SK-N-SH (cell line): ENCODE measurements at regions not wholly inside any gene's neighbourhood (a gene's known extent, or its start where the extent isn't known, plus 50 kb on each side); places are given as distances from the start of the nearest gene placed in this dataset.

Experiments used
- CTCF ChIA-PET: fragments of 300-600, 350-600 bp; formaldehyde crosslinking; extraction: SDS; loops from one replicate; lab custom pipeline; 2021; lab: Yijun Ruan, JAX
- POLR2A ChIA-PET: fragments of 350-600 bp; sonication (Branson Sonifier 250); formaldehyde crosslinking; extraction: SDS; loops from one replicate; lab custom pipeline; 2020; ENCODE audit warnings: antibody characterized with exemption, inconsistent platforms; lab: Yijun Ruan, JAX
- DNase-seq: peaks from one replicate; pipeline ENCODE4 v3.0.0; 2012
- H2AFZ ChIP-seq: fragments of 200-600 bp; sonication (generic); 2 replicates; pipeline ENCODE4 v1.8.1; 2016; ENCODE audit warnings: antibody characterized with exemption, mild to moderate bottlenecking, low read depth
- H3F3A ChIP-seq: fragments of 200-600 bp; sonication (generic); replicated peaks from 2 replicates; pipeline ENCODE3; 2016; ENCODE audit warnings: antibody characterized with exemption, mild to moderate bottlenecking; ENCODE audit not compliant: insufficient read depth
- H3K27ac ChIP-seq, 2 experiments: fragments of 200-500 bp in 1 of 2; fragments of 200-600 bp in 1 of 2; sonication (Bioruptor generic) in 1 of 2; sonication (generic), shearing (Covaris generic) in 1 of 2; 2 replicates each; pipeline versions ENCODE4 v1.5.1 to v1.6.1; 2014 to 2016; ENCODE audit warnings: low read depth in 2 of 2, inconsistent platforms in 1 of 2, low read length in 1 of 2, mild to moderate bottlenecking in 1 of 2, mixed read lengths in 1 of 2
- H3K27me3 ChIP-seq: fragments of 200-600 bp; sonication (generic), shearing (Covaris generic); 2 replicates; pipeline ENCODE4 v1.6.1; 2016; ENCODE audit warnings: mixed run types; ENCODE audit not compliant: insufficient read depth
- H3K36me3 ChIP-seq, 2 experiments: fragments of 200-500 bp in 1 of 2; fragments of 200-600 bp in 1 of 2; sonication (Bioruptor generic) in 1 of 2; sonication (generic) in 1 of 2; replicated peaks in 1 of 2; 2 replicates each; pipeline versions ENCODE3 to v1.5.1; 2014 to 2016; ENCODE audit warnings: low read length in 1 of 2, mild to moderate bottlenecking in 1 of 2; ENCODE audit not compliant: insufficient read depth in 2 of 2, control insufficient read depth in 1 of 2
- H3K4me1 ChIP-seq, 2 experiments: fragments of 200-500 bp in 1 of 2; fragments of 200-600 bp in 1 of 2; sonication (Bioruptor generic) in 1 of 2; sonication (generic), shearing (Covaris generic) in 1 of 2; 2 replicates each; pipeline versions ENCODE4 v1.5.1 to v1.6.1; 2014 to 2016; ENCODE audit warnings: low read depth in 1 of 2, low read length in 1 of 2, mixed run types in 1 of 2; ENCODE audit not compliant: insufficient read depth in 2 of 2, control insufficient read depth in 1 of 2
- H3K4me2 ChIP-seq: fragments of 200-600 bp; sonication (generic), shearing (Covaris generic); 2 replicates; pipeline ENCODE4 v1.6.1; 2017; ENCODE audit warnings: mixed run types
- H3K4me3 ChIP-seq, 2 experiments: fragments of 200-500 bp in 1 of 2; fragments of 200-600 bp in 1 of 2; sonication (Bioruptor generic) in 1 of 2; sonication (generic), shearing (Covaris generic) in 1 of 2; 2 replicates each; pipeline versions ENCODE4 v1.5.1 to v1.8.1; 2014 to 2016; ENCODE audit warnings: low read depth in 2 of 2, inconsistent platforms in 1 of 2, low read length in 1 of 2, mild to moderate bottlenecking in 1 of 2, mixed read lengths in 1 of 2, moderate library complexity in 1 of 2
- H3K79me2 ChIP-seq: fragments of 200-600 bp; sonication (generic); 2 replicates; pipeline ENCODE4 v1.8.1; 2017; ENCODE audit warnings: mild to moderate bottlenecking; ENCODE audit not compliant: insufficient read depth
- H3K9ac ChIP-seq: fragments of 200-600 bp; sonication (generic); 2 replicates; pipeline ENCODE4 v1.6.1; 2017; ENCODE audit warnings: mixed run types
- H3K9me2 ChIP-seq: fragments of 200-600 bp; sonication (generic); 2 replicates; pipeline ENCODE4 v1.6.1; 2017; ENCODE audit warnings: mixed run types
- H3K9me3 ChIP-seq: fragments of 200-600 bp; sonication (generic); 2 replicates; pipeline ENCODE4 v1.6.1; 2017; ENCODE audit warnings: mixed run types, mild to moderate bottlenecking, moderate library complexity
- H4K20me1 ChIP-seq: fragments of 200-600 bp; sonication (generic); 2 replicates; pipeline ENCODE4 v1.6.1; 2017; ENCODE audit warnings: mild to moderate bottlenecking, mixed run types; ENCODE audit not compliant: insufficient read depth
- CHD2 ChIP-seq: fragments of 150-350 bp; IDR thresholded peaks from 2 replicates; pipeline ENCODE4 v1.6.1; 2018; ENCODE audit warnings: low read length; ENCODE audit not compliant: partially characterized antibody
- ELF1 ChIP-seq: IDR thresholded peaks from 2 replicates; pipeline ENCODE4 v1.4.0; 2012
- FOXJ3 ChIP-seq: sonication (generic); formaldehyde crosslinking; IDR thresholded peaks from 2 replicates; pipeline ENCODE4 v1.5.1; 2020; ENCODE audit warnings: mild to moderate bottlenecking, missing genetic modification reagents
- MAX ChIP-seq: IDR thresholded peaks from 2 replicates; pipeline ENCODE4 v1.4.0; 2012; ENCODE audit warnings: low read depth
- MEF2A ChIP-seq: IDR thresholded peaks from 2 replicates; pipeline ENCODE4 v1.4.0; 2012; ENCODE audit warnings: low read depth, borderline replicate concordance
- MXI1 ChIP-seq: IDR thresholded peaks from 2 replicates; pipeline ENCODE4 v1.6.1; 2012; ENCODE audit warnings: mild to moderate bottlenecking, low read depth, low read length, improper control_type of control experiment
- NFIC ChIP-seq: IDR thresholded peaks from 2 replicates; pipeline ENCODE4 v1.4.0; 2012; ENCODE audit warnings: borderline replicate concordance
- NRF1 ChIP-seq: IDR thresholded peaks from 2 replicates; pipeline ENCODE4 v1.6.1; 2012; ENCODE audit warnings: low read depth, mild to moderate bottlenecking, low read length
- REST ChIP-seq: IDR thresholded peaks from 2 replicates; pipeline ENCODE4 v1.6.1; 2012; ENCODE audit warnings: mild to moderate bottlenecking, low read depth, low read length, moderate library complexity
- TAF1 ChIP-seq: IDR thresholded peaks from 2 replicates; pipeline ENCODE4 v1.6.1; 2012; ENCODE audit warnings: low read depth, mild to moderate bottlenecking, low read length, moderate library complexity, borderline replicate concordance
- USF2 ChIP-seq: fragments of 150-350 bp; IDR thresholded peaks from 2 replicates; pipeline ENCODE4 v1.6.1; 2017; ENCODE audit warnings: antibody characterized with exemption, low read length, low read depth, borderline replicate concordance
- ZBTB33 ChIP-seq: IDR thresholded peaks from 2 replicates; pipeline ENCODE4 v1.4.0; 2012; ENCODE audit warnings: low read depth, borderline replicate concordance
- whole genome bisulfite sequencing: methylation state at CpG from one replicate; pipeline ENCODE4 v1.1.6; 2017; ENCODE audit warnings: low lambda C conversion rate; 5-methylcytosine and 5-hydroxymethylcytosine counted together

- no peak for TF ChIP-seq USF2
- TF ChIP-seq FOXJ3 (CRISPR knock-in tag): no peak
- TF ChIP-seq TAF1: no peak
- TF ChIP-seq MAX: no peak
- TF ChIP-seq ELF1: no peak
- no peak for TF ChIP-seq MEF2A
Observed at GRCh38 chr22:27399161-27399560, 402.4 kb downstream of the MN1 start (continued).

GRCh38 chr22:27400811-27401210 lies 400.7 kb downstream of the MN1 start:
- H3K9ac ChIP-seq: no peak overlapping the region
- TF ChIP-seq REST: no peak
- no peak for TF ChIP-seq USF2
- no peak for TF ChIP-seq CHD2
- TF ChIP-seq MXI1: no peak
- TF ChIP-seq NRF1: no peak
- no peak for TF ChIP-seq NFIC
- TF ChIP-seq ZBTB33: no peak
- no peak for TF ChIP-seq MAX
- no peak overlapping the region for H2AFZ ChIP-seq
- H4K20me1 ChIP-seq: no peaks in the 10 kb centered on the region
- H3K36me3 ChIP-seq: no peaks in the 10 kb centered on the region
- POLR2A ChIA-PET: no interaction called here
- H3K4me2 ChIP-seq: no peak overlapping the region
- WGBS: 29% methylated on average over 1 of the region's 1 CpG
- no peaks in the 10 kb centered on the region for H3F3A ChIP-seq
- DNase-seq: no peak
- H3K4me1 ChIP-seq: no peaks in the 10 kb centered on the region; a peak in 1 of 4 replicates
- CTCF ChIA-PET: interaction anchor here (1.2 kb wide), 1 partner anchor 722 kb away, joined by 3 read pairs; no protein-coding TSS in a partner anchor
- peaks cover 14% of the 10 kb centered on the region; the same call in 1 of the 2 replicates for H3K27me3 ChIP-seq
- H3K79me2 ChIP-seq: no peaks in the 10 kb centered on the region
- H3K4me3 ChIP-seq: no peak overlapping the region
- no peaks in the 10 kb centered on the region for H3K9me2 ChIP-seq
- H3K9me3 ChIP-seq: no peaks in the 10 kb centered on the region
- no peak overlapping the region for H3K27ac ChIP-seq
